NT2/D1 (cell line): ENCODE measurements at regions not wholly inside any gene's neighbourhood (a gene's known extent, or its start where the extent isn't known, plus 50 kb on each side); places are given as distances from the start of the nearest gene placed in this dataset.

Experiments
- SUZ12 ChIP-seq: IDR thresholded peaks from 2 replicates; pipeline ENCODE4 v1.6.1; 2011; ENCODE audit not compliant: insufficient read length, insufficient read depth; ENCODE audit errors: extremely low read depth
- ZNF274 ChIP-seq: IDR thresholded peaks from 2 replicates; pipeline ENCODE4 v1.6.1; 2011; ENCODE audit warnings: mild to moderate bottlenecking, low read depth, low read length

GRCh38 chr12:105644770-105645169 lies 314.3 kb downstream of the C12orf75 start:
- no peak for TF ChIP-seq ZNF274
- TF ChIP-seq SUZ12, result no peak
